H9 (cell line): ENCODE measurements at regions not wholly inside any gene's neighbourhood (a gene's known extent, or its start where the extent isn't known, plus 50 kb on each side); places are given as distances from the start of the nearest gene placed in this dataset.

ENCODE experiments used
- DNase-seq: peaks from one replicate; pipeline ENCODE4 v3.0.0-alpha.2; 2017
- H2AFZ ChIP-seq: one replicate; pipeline ENCODE4 v1.6.1; 2013; ENCODE audit warnings: mild to moderate bottlenecking, low read length, control low read depth, moderate library complexity
- H2AK5ac ChIP-seq: 2 replicates; pipeline ENCODE4 v1.6.1; 2013; ENCODE audit warnings: low read length, control low read depth, mixed read lengths; ENCODE audit not compliant: insufficient read length
- H2BK120ac ChIP-seq: one replicate; pipeline ENCODE4 v1.6.1; 2013; ENCODE audit warnings: low read depth, mild to moderate bottlenecking, low read length, control low read depth, inconsistent platforms; ENCODE audit not compliant: poor library complexity, severe bottlenecking
- H2BK12ac ChIP-seq: 2 replicates; pipeline ENCODE4 v1.6.1; 2013; ENCODE audit warnings: low read length, control low read depth, mixed read lengths, low read depth; ENCODE audit not compliant: insufficient read length
- H2BK15ac ChIP-seq: 2 replicates; pipeline ENCODE4 v1.6.1; 2013; ENCODE audit warnings: low read depth, low read length, control low read depth
- H2BK20ac ChIP-seq: one replicate; pipeline ENCODE4 v1.6.1; 2013; ENCODE audit warnings: low read depth, mild to moderate bottlenecking, low read length, control low read depth, inconsistent platforms; ENCODE audit not compliant: poor library complexity, severe bottlenecking
- H2BK5ac ChIP-seq: 2 replicates; pipeline ENCODE4 v1.6.1; 2013; ENCODE audit warnings: low read length, control low read depth, mixed read lengths; ENCODE audit not compliant: insufficient read length
- H3K14ac ChIP-seq: 2 replicates; pipeline ENCODE4 v1.6.1; 2013; ENCODE audit warnings: low read length, control low read depth; ENCODE audit not compliant: insufficient read depth
- H3K18ac ChIP-seq: 2 replicates; pipeline ENCODE4 v1.6.1; 2013; ENCODE audit warnings: low read depth, mild to moderate bottlenecking, mixed read lengths, low read length, control low read depth; ENCODE audit not compliant: insufficient read length
- H3K23ac ChIP-seq: 2 replicates; pipeline ENCODE4 v1.6.1; 2013; ENCODE audit warnings: low read length, control low read depth, mixed read lengths, low read depth; ENCODE audit not compliant: insufficient read length
- H3K23me2 ChIP-seq: 2 replicates; pipeline ENCODE4 v1.6.1; 2013; ENCODE audit warnings: low read depth, mild to moderate bottlenecking, mixed read lengths, low read length, control low read depth; ENCODE audit not compliant: insufficient read length, poor library complexity, severe bottlenecking
- H3K27ac ChIP-seq: 2 replicates; pipeline ENCODE4 v1.5.1; 2013; ENCODE audit warnings: low read length, control low read depth, mixed read lengths, low read depth; ENCODE audit not compliant: insufficient read length
- H3K27me3 ChIP-seq: 2 replicates; pipeline ENCODE4 v1.6.1; 2013; ENCODE audit warnings: low read length, control low read depth, inconsistent platforms; ENCODE audit not compliant: insufficient read depth
- H3K4ac ChIP-seq: 2 replicates; pipeline ENCODE4 v1.6.1; 2013; ENCODE audit warnings: low read depth, mild to moderate bottlenecking, control low read depth, inconsistent platforms, low read length, moderate library complexity
- H3K4me1 ChIP-seq: 2 replicates; pipeline ENCODE4 v1.6.1; 2013; ENCODE audit warnings: low read length, control low read depth, inconsistent platforms; ENCODE audit not compliant: insufficient read depth
- H3K4me2 ChIP-seq: 2 replicates; pipeline ENCODE4 v1.6.1; 2013; ENCODE audit warnings: low read length, control low read depth, mixed read lengths; ENCODE audit not compliant: insufficient read length, insufficient read depth
- H3K56ac ChIP-seq: 2 replicates; pipeline ENCODE4 v1.6.1; 2013; ENCODE audit warnings: low read depth, mild to moderate bottlenecking, mixed read lengths, low read length, control low read depth; ENCODE audit not compliant: insufficient read length
- H3K79me1 ChIP-seq: 2 replicates; pipeline ENCODE4 v1.6.1; 2013; ENCODE audit warnings: low read depth, mild to moderate bottlenecking, moderate library complexity, low read length, control low read depth, inconsistent platforms; ENCODE audit not compliant: insufficient read depth, poor library complexity, severe bottlenecking
- H3K79me2 ChIP-seq: 2 replicates; pipeline ENCODE4 v1.6.1; 2013; ENCODE audit warnings: low read length, control low read depth, inconsistent platforms; ENCODE audit not compliant: insufficient read depth
- H3K9ac ChIP-seq: 2 replicates; pipeline ENCODE4 v1.6.1; 2013; ENCODE audit warnings: low read length, control low read depth, mixed read lengths; ENCODE audit not compliant: insufficient read length; ENCODE audit errors: extremely low read depth
- H3K9me3 ChIP-seq: one replicate; pipeline ENCODE4 v1.6.1; 2013; ENCODE audit warnings: low read depth, low read length, inconsistent platforms; ENCODE audit not compliant: control insufficient read depth
- H3T11ph ChIP-seq: one replicate; pipeline ENCODE4 v1.6.1; 2013; ENCODE audit warnings: mild to moderate bottlenecking, low read length, control low read depth, inconsistent platforms
- H4K20me1 ChIP-seq: one replicate; pipeline ENCODE4 v1.6.1; 2013; ENCODE audit not compliant: control insufficient read depth, insufficient read length, insufficient read depth
- H4K5ac ChIP-seq: 2 replicates; pipeline ENCODE4 v1.6.1; 2013; ENCODE audit warnings: low read depth, mild to moderate bottlenecking, mixed read lengths, low read length, control low read depth; ENCODE audit not compliant: insufficient read length
- H4K8ac ChIP-seq: replicated peaks from 2 replicates; pipeline ENCODE4 v1.6.1; 2013; ENCODE audit warnings: low read length, control low read depth, mixed read lengths, low read depth; ENCODE audit not compliant: insufficient read length
- H4K91ac ChIP-seq: 2 replicates; pipeline ENCODE4 v1.6.1; 2013; ENCODE audit warnings: low read depth, mild to moderate bottlenecking, moderate library complexity, mixed read lengths, low read length, control low read depth; ENCODE audit not compliant: insufficient read length
- H3K27ac Mint-ChIP-seq, 3 experiments: 2 replicates in 2 of 3; 3 replicates in 1 of 3; pipeline ENCODE4 v1.8.0; 2020 to 2021; ENCODE audit warnings: mixed read lengths in 3 of 3, mild to moderate bottlenecking in 1 of 3, moderate library complexity in 1 of 3
- H3K27me3 Mint-ChIP-seq: 2 replicates; pipeline ENCODE4 v1.8.0; 2021; ENCODE audit warnings: low read depth, mild to moderate bottlenecking, moderate library complexity, mixed read lengths
- H3K36me3 Mint-ChIP-seq, 3 experiments: 2 replicates in 2 of 3; 3 replicates in 1 of 3; pipeline ENCODE4 v1.8.0; 2020 to 2021; ENCODE audit warnings: low read depth in 3 of 3, mixed read lengths in 3 of 3; ENCODE audit not compliant: insufficient read depth in 1 of 3
- H3K4me1 Mint-ChIP-seq, 2 experiments: 2 replicates each; pipeline ENCODE4 v1.8.0; 2020; ENCODE audit warnings: mixed read lengths in 2 of 2
- H3K4me3 Mint-ChIP-seq, 2 experiments: 2 replicates in 1 of 2; 3 replicates in 1 of 2; pipeline ENCODE4 v1.8.0; 2020 to 2021; ENCODE audit warnings: mild to moderate bottlenecking in 2 of 2, mixed read lengths in 2 of 2, moderate library complexity in 1 of 2
- H3K9me3 Mint-ChIP-seq, 2 experiments: 2 replicates in 1 of 2; 3 replicates in 1 of 2; pipeline ENCODE4 v1.8.0; 2020; ENCODE audit warnings: mild to moderate bottlenecking in 2 of 2, mixed read lengths in 2 of 2, moderate library complexity in 1 of 2
- CTCF ChIP-seq: fragments of 200-600 bp; sonication (generic); conservative IDR thresholded peaks from 3 replicates; pipeline ENCODE4 v1.8.0; 2021; ENCODE audit warnings: antibody characterized with exemption, mild to moderate bottlenecking
- WGBS: extraction: QIAGEN DNeasy Blood & Tissue Kit; methylation state at CpG from one replicate; pipeline ENCODE4 v1.1.7; 2013; ENCODE audit warnings: missing lambda C conversion rate, low lambda C conversion rate, mixed read lengths; ENCODE audit not compliant: insufficient read length; ENCODE audit errors: extremely low coverage; 5-methylcytosine and 5-hydroxymethylcytosine counted together

- Histone ChIP-seq H2BK120ac (no peak overlapping the region), H3K23ac (no peak overlapping the region), H3K27ac (no peak overlapping the region), H3K27me3 (no peaks in the 10 kb centered on the region), H2BK15ac (no peak overlapping the region), H3K18ac (no peak overlapping the region), H4K20me1 (no peaks in the 10 kb centered on the region), H3K9me3 (no peaks in the 10 kb centered on the region), H3K56ac (no peak overlapping the region), H2AFZ (no peak overlapping the region), H3T11ph (no peak overlapping the region), H4K5ac (no peak overlapping the region), H3K4me2 (no peak overlapping the region), H2AK5ac (no peak overlapping the region), H3K23me2 (no peaks in the 10 kb centered on the region), H2BK5ac (no peak overlapping the region), H4K91ac (no peak overlapping the region), H3K9ac (no peak overlapping the region), H2BK20ac (no peak overlapping the region), H3K79me1 (no peaks in the 10 kb centered on the region), H3K79me2 (no peaks in the 10 kb centered on the region), H3K4me1 (no peaks in the 10 kb centered on the region), H3K4ac (no peak overlapping the region), H4K8ac (no peak overlapping the region), H3K14ac (no peak overlapping the region), H2BK12ac (no peak overlapping the region)
- no peak overlapping the region for H3K27ac Mint-ChIP-seq
- peaks cover 8 to 10% of the 10 kb centered on the region in 2 experiments for H3K4me1 Mint-ChIP-seq
- no CpG with 5 or more reads among the region's 2 CpGs for WGBS
- DNase-seq, result no peak
- TF ChIP-seq CTCF, result no peak
- H3K4me3 Mint-ChIP-seq, result no peak overlapping the region
- H3K36me3 Mint-ChIP-seq, result no peaks in the 10 kb centered on the region
- H3K27me3 Mint-ChIP-seq, result no peaks in the 10 kb centered on the region
- no peaks in the 10 kb centered on the region for H3K9me3 Mint-ChIP-seq
These were observed 259.1 kb upstream of the ADAMTS5 start for GRCh38 chr21:27225940-27226339.
